Lung (tissue), 11 donors: ENCODE measurements at regions not wholly inside any gene's neighbourhood (a gene's known extent, or its start where the extent isn't known, plus 50 kb on each side); places are given as distances from the start of the nearest gene placed in this dataset.

Experiments
- ATAC-seq: fragments of 200-7000 bp; cut with Tn5 transposase; one replicate; pipeline ENCODE4 v1.9.1; 2020; ENCODE audit warnings: moderate number of reproducible peaks; ENCODE audit not compliant: insufficient read depth, low FRiP score
- DNase-seq, 3 donors: peaks; one replicate each; pipeline ENCODE4 v3.0.0-alpha.2; 2013 to 2017
- H3K27ac ChIP-seq, 2 donors: one replicate each; pipeline ENCODE4 v1.5.1; 2013; ENCODE audit warnings: mild to moderate bottlenecking in 2 of 2, moderate library complexity in 2 of 2, control low read depth in 1 of 2, inconsistent platforms in 1 of 2, low read depth in 1 of 2, low read length in 1 of 2
- H3K27me3 ChIP-seq, 3 donors: one replicate each; pipeline ENCODE4 v1.5.1; 2013; ENCODE audit warnings: low read length in 2 of 3; ENCODE audit not compliant: control insufficient read depth in 3 of 3, insufficient read depth in 3 of 3
- H3K36me3 ChIP-seq, 4 donors: one replicate each; pipeline ENCODE4 v1.5.1; 2013; ENCODE audit warnings: low read length in 4 of 4, mild to moderate bottlenecking in 1 of 4, moderate library complexity in 1 of 4; ENCODE audit not compliant: control insufficient read depth in 4 of 4, insufficient read depth in 4 of 4
- H3K4me1 ChIP-seq, 5 donors: one replicate each; pipeline ENCODE4 v1.5.1; 2013; ENCODE audit warnings: low read length in 5 of 5, mild to moderate bottlenecking in 2 of 5, moderate library complexity in 1 of 5; ENCODE audit not compliant: control insufficient read depth in 5 of 5, insufficient read depth in 5 of 5
- H3K4me3 ChIP-seq: one replicate; pipeline ENCODE4 v1.5.1; 2013; ENCODE audit warnings: mild to moderate bottlenecking, control low read depth, moderate library complexity
- H3K9ac ChIP-seq, 2 donors: one replicate each; pipeline ENCODE4 v1.5.1; 2013; ENCODE audit warnings: low read length in 2 of 2, control low read depth in 1 of 2; ENCODE audit not compliant: insufficient read depth in 1 of 2
- H3K9me3 ChIP-seq, 4 donors: one replicate each; pipeline ENCODE4 v1.5.1; 2013; ENCODE audit warnings: low read length in 3 of 4, mild to moderate bottlenecking in 1 of 4, moderate library complexity in 1 of 4; ENCODE audit not compliant: control insufficient read depth in 4 of 4, insufficient read depth in 3 of 4
- WGBS, 2 donors: extraction: QIAGEN DNeasy Blood & Tissue Kit; methylation state at CpG; one replicate each; pipeline ENCODE4 v1.1.7; 2013; 5-methylcytosine and 5-hydroxymethylcytosine counted together
- TF ChIP-seq, protein P1 (sequence below): IDR thresholded peaks from 2 replicates; pipeline ENCODE4 v1.5.1; 2012; ENCODE audit warnings: mild to moderate bottlenecking; ENCODE audit errors: control extremely low read depth, extremely low read depth
- donor health status: control.
- donor health status: control.
- donor health status: Bipolar disorder and iron deficiency.
- donor health status: healthy.
- donor health status: DM: yes; HTN: yes; CAD: no.

GRCh38 chr5:146945617-146946084, 67.1 kb upstream of the PPP2R2B start:
- Histone ChIP-seq H3K4me3 (no peak overlapping the region), H3K9ac (no peak overlapping the region), H3K27ac (no peak overlapping the region), H3K4me1 (no peaks in the 10 kb centered on the region), H3K9me3 (no peaks in the 10 kb centered on the region), H3K36me3 (no peaks in the 10 kb centered on the region), H3K27me3 (no peaks in the 10 kb centered on the region)
- no peak for DNase-seq
- ATAC-seq: no peak
- WGBS, 2 donors: 68 to 84% methylated on average over 5 of the region's 5 CpGs
- TF ChIP-seq, protein P1, sequence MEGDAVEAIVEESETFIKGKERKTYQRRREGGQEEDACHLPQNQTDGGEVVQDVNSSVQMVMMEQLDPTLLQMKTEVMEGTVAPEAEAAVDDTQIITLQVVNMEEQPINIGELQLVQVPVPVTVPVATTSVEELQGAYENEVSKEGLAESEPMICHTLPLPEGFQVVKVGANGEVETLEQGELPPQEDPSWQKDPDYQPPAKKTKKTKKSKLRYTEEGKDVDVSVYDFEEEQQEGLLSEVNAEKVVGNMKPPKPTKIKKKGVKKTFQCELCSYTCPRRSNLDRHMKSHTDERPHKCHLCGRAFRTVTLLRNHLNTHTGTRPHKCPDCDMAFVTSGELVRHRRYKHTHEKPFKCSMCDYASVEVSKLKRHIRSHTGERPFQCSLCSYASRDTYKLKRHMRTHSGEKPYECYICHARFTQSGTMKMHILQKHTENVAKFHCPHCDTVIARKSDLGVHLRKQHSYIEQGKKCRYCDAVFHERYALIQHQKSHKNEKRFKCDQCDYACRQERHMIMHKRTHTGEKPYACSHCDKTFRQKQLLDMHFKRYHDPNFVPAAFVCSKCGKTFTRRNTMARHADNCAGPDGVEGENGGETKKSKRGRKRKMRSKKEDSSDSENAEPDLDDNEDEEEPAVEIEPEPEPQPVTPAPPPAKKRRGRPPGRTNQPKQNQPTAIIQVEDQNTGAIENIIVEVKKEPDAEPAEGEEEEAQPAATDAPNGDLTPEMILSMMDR: no peak

GRCh38 chr5:146947181-146947941, 68.8 kb upstream of the PPP2R2B start:
- Histone ChIP-seq H3K9ac (no peak overlapping the region), H3K9me3 (no peaks in the 10 kb centered on the region), H3K36me3 (no peaks in the 10 kb centered on the region), H3K27ac (no peak overlapping the region), H3K4me1 (no peaks in the 10 kb centered on the region), H3K4me3 (no peak overlapping the region), H3K27me3 (no peaks in the 10 kb centered on the region)
- peak in 1 of 3 donors; percentile 4 for DNase-seq
- TF ChIP-seq, protein P1: no peak
- 66 to 75% methylated on average over 7 of the region's 7 CpGs for WGBS, 2 donors
- ATAC-seq: no peak

DNA sequence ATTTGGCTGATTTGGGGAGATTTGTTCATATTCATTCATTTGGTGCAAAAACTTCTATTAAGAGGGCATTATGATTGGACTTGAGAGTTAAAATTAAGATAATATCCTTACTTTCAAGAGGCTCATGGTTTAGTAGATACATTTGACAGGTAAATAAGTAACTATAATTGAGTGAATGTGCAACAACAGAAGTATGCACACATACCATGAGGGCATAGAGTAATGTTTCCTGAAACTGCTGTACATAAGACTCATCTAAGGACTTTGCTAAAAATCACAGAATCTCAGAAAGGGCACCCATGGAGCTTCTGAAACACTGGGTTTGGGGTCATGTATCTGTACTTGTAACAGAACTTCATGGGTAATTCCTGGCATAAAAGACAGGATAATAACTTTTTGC, 70.1 kb upstream of the PPP2R2B start:
- no peaks in the 10 kb centered on the region for H3K27me3 ChIP-seq
- H3K4me3 ChIP-seq: no peak overlapping the region
- DNase-seq (no peak), ATAC-seq (no peak)
- no peak overlapping the region for H3K9ac ChIP-seq
- no peaks in the 10 kb centered on the region for H3K36me3 ChIP-seq
- H3K27ac ChIP-seq: no peak overlapping the region
- TF ChIP-seq, protein P1: no peak
- H3K9me3 ChIP-seq: no peaks in the 10 kb centered on the region
- no peaks in the 10 kb centered on the region for H3K4me1 ChIP-seq

DNA sequence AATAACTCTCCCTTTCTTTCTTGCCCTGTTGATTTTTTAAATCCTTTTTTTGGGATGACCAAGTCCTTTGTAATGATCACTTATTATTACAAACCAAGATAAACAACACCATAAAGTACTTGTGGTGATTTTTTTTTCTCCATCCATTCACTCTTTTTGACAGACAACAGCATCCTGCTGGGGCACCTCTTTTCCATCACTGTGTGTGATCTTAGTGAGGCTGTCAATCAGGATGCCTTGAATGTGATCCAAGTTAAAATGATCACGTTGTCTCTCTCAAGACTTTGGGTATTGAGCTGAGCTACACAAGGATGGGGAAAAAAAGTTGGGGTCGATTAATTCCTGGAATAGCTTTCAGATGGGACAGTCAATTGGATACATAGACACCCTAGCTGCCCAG, 73.6 kb upstream of the PPP2R2B start:
- Histone ChIP-seq H3K36me3 (no peaks in the 10 kb centered on the region), H3K4me1 (no peaks in the 10 kb centered on the region), H3K9me3 (no peaks in the 10 kb centered on the region), H3K9ac (no peak overlapping the region), H3K27me3 (no peaks in the 10 kb centered on the region), H3K4me3 (no peak overlapping the region), H3K27ac (no peak overlapping the region)
- ATAC-seq (no peak), DNase-seq (no peak)
- TF ChIP-seq, protein P1: no peak
- 52 to 65% methylated on average over 2 of the region's 2 CpGs for WGBS, 2 donors
